IMR-90 (cell line): ENCODE measurements at regions not wholly inside any gene's neighbourhood (a gene's known extent, or its start where the extent isn't known, plus 50 kb on each side); places are given as distances from the start of the nearest gene placed in this dataset.

Experiments used
- ATAC-seq: fragments of 200-7000 bp; cut with Tn5 transposase; 2 replicates; pipeline ENCODE4 v1.9.1; 2020; ENCODE audit warnings: low read depth, mild to moderate bottlenecking, moderate library complexity
- BruUV-seq: library from RNA; stranded (reverse); fragments of 400-500 nt; replicated peaks from 2 replicates; lab custom pipeline; 2021; lab: Mats Ljungman, UMichigan
- CTCF ChIA-PET: fragments of 300-600 bp; formaldehyde crosslinking; extraction: SDS; loops from one replicate; lab custom pipeline; 2021; ENCODE audit warnings: antibody characterized with exemption; lab: Yijun Ruan, JAX
- POLR2A ChIA-PET: fragments of 300-600 bp; sonication (Branson Sonifier 250); formaldehyde crosslinking; loops from one replicate; lab custom pipeline; 2022; ENCODE audit warnings: antibody characterized with exemption; ENCODE audit not compliant: unreplicated experiment; lab: Charles Lee
- DNase-seq: peaks from one replicate; pipeline ENCODE4 v3.0.0; 2013
- H2AFZ ChIP-seq: replicated peaks from 2 replicates; pipeline ENCODE3; 2013; ENCODE audit warnings: low read length, mild to moderate bottlenecking; ENCODE audit not compliant: poor library complexity
- H2AK5ac ChIP-seq: 2 replicates; pipeline ENCODE4 v1.6.1; 2013; ENCODE audit warnings: low read depth, low read length, inconsistent platforms
- H2AK9ac ChIP-seq: replicated peaks from 2 replicates; pipeline ENCODE3; 2013; ENCODE audit warnings: mild to moderate bottlenecking, low read depth, low read length, moderate library complexity; ENCODE audit not compliant: poor library complexity
- H2BK120ac ChIP-seq: 2 replicates; pipeline ENCODE4 v1.6.1; 2013; ENCODE audit warnings: low read depth, low read length, inconsistent platforms
- H2BK15ac ChIP-seq: 3 replicates; pipeline ENCODE4 v1.6.1; 2013; ENCODE audit warnings: low read depth, low read length, inconsistent platforms
- H2BK20ac ChIP-seq: 2 replicates; pipeline ENCODE4 v1.6.1; 2013; ENCODE audit warnings: low read depth, mild to moderate bottlenecking, inconsistent platforms, low read length, moderate library complexity
- H2BK5ac ChIP-seq: 2 replicates; pipeline ENCODE4 v1.6.1; 2013; ENCODE audit warnings: mild to moderate bottlenecking, low read depth, low read length, inconsistent platforms; ENCODE audit not compliant: poor library complexity, severe bottlenecking
- H3K14ac ChIP-seq: replicated peaks from 2 replicates; pipeline ENCODE4 v1.6.1; 2013; ENCODE audit warnings: low read depth, low read length, inconsistent platforms
- H3K18ac ChIP-seq: 2 replicates; pipeline ENCODE4 v1.6.1; 2013; ENCODE audit warnings: low read depth, low read length, control low read depth
- H3K23ac ChIP-seq: 2 replicates; pipeline ENCODE4 v1.6.1; 2013; ENCODE audit warnings: low read depth, low read length, inconsistent platforms
- H3K27ac ChIP-seq: 2 replicates; pipeline ENCODE4 v1.5.1; 2013; ENCODE audit warnings: mild to moderate bottlenecking, control low read depth, low read length; ENCODE audit not compliant: insufficient read depth
- H3K27me3 ChIP-seq: 2 replicates; pipeline ENCODE4 v1.6.1; 2013; ENCODE audit warnings: low read length; ENCODE audit not compliant: control insufficient read depth, insufficient read depth
- H3K36me3 ChIP-seq: 2 replicates; pipeline ENCODE4 v1.6.1; 2013; ENCODE audit warnings: low read length, mixed read lengths; ENCODE audit not compliant: control insufficient read depth, insufficient read depth
- H3K4ac ChIP-seq: 2 replicates; pipeline ENCODE4 v1.6.1; 2013; ENCODE audit warnings: low read depth, low read length, inconsistent platforms
- H3K4me1 ChIP-seq: 2 replicates; pipeline ENCODE4 v1.6.1; 2013; ENCODE audit warnings: low read length, mixed read lengths; ENCODE audit not compliant: control insufficient read depth, insufficient read depth
- H3K4me2 ChIP-seq: 2 replicates; pipeline ENCODE4 v1.6.1; 2013; ENCODE audit warnings: low read depth, mild to moderate bottlenecking, control low read depth, low read length, moderate library complexity
- H3K4me3 ChIP-seq: 2 replicates; pipeline ENCODE4 v1.5.1; 2013; ENCODE audit warnings: low read depth, mild to moderate bottlenecking, control low read depth, low read length, moderate library complexity; ENCODE audit not compliant: insufficient read depth
- H3K56ac ChIP-seq: 2 replicates; pipeline ENCODE4 v1.6.1; 2013; ENCODE audit warnings: low read length, inconsistent platforms; ENCODE audit not compliant: insufficient read depth; ENCODE audit errors: extremely low read depth
- H3K79me1 ChIP-seq, 2 experiments: 2 replicates each; pipeline ENCODE4 v1.6.1; 2013; ENCODE audit warnings: low read length in 2 of 2, inconsistent platforms in 1 of 2, low read depth in 1 of 2
- H3K9ac ChIP-seq: 2 replicates; pipeline ENCODE4 v1.6.1; 2013; ENCODE audit warnings: low read depth, low read length, control low read depth
- H3K9me1 ChIP-seq: 2 replicates; pipeline ENCODE4 v1.6.1; 2013; ENCODE audit warnings: low read length, inconsistent platforms; ENCODE audit not compliant: insufficient read depth
- H3K9me3 ChIP-seq: 2 replicates; pipeline ENCODE4 v1.6.1; 2013; ENCODE audit warnings: low read length; ENCODE audit not compliant: control insufficient read depth, insufficient read depth
- H4K20me1 ChIP-seq: 2 replicates; pipeline ENCODE4 v1.6.1; 2013; ENCODE audit warnings: low read length, inconsistent platforms; ENCODE audit not compliant: insufficient read depth
- H4K5ac ChIP-seq: 2 replicates; pipeline ENCODE4 v1.6.1; 2013; ENCODE audit warnings: mild to moderate bottlenecking, low read depth, low read length, control low read depth
- H4K8ac ChIP-seq, 2 experiments: 2 replicates each; pipeline ENCODE4 v1.6.1; 2013; ENCODE audit warnings: low read depth in 2 of 2, low read length in 2 of 2, control low read depth in 1 of 2, inconsistent platforms in 1 of 2
- H4K91ac ChIP-seq: 2 replicates; pipeline ENCODE4 v1.6.1; 2013; ENCODE audit warnings: low read depth, low read length, inconsistent platforms; ENCODE audit not compliant: insufficient read depth
- FOS ChIP-seq: fragments of 150-350 bp; IDR thresholded peaks from 2 replicates; pipeline ENCODE4 v1.6.1; 2016; ENCODE audit warnings: low read depth, low read length
- MAFK ChIP-seq: IDR thresholded peaks from 2 replicates; pipeline ENCODE4 v1.6.1; 2012; ENCODE audit warnings: low read depth, low read length, improper control_type of control experiment
- MAZ ChIP-seq: IDR thresholded peaks from 2 replicates; pipeline ENCODE4 v1.6.1; 2012; ENCODE audit warnings: low read depth, mild to moderate bottlenecking, low read length, improper control_type of control experiment, moderate library complexity, borderline replicate concordance
- NFE2L2 ChIP-seq: fragments of 150-350 bp; IDR thresholded peaks from 2 replicates; pipeline ENCODE4 v1.6.1; 2016; ENCODE audit warnings: low read depth, mild to moderate bottlenecking, low read length
- RCOR1 ChIP-seq: IDR thresholded peaks from 2 replicates; pipeline ENCODE4 v1.6.1; 2012; ENCODE audit warnings: mild to moderate bottlenecking, low read length, improper control_type of control experiment; ENCODE audit not compliant: insufficient replicate concordance
- RFX5 ChIP-seq: IDR thresholded peaks from 2 replicates; pipeline ENCODE4 v1.8.0; 2012; ENCODE audit warnings: low read depth, mild to moderate bottlenecking, low read length, moderate library complexity
- SMC3 ChIP-seq: fragments of 150-350 bp; IDR thresholded peaks from 2 replicates; pipeline ENCODE4 v1.6.1; 2016; ENCODE audit warnings: low read depth, mild to moderate bottlenecking, antibody characterized with exemption, low read length, moderate library complexity
- USF2 ChIP-seq: fragments of 150-350 bp; IDR thresholded peaks from 2 replicates; pipeline ENCODE4 v1.6.1; 2017; ENCODE audit warnings: mild to moderate bottlenecking, antibody characterized with exemption, low read length, low read depth
- WGBS, 2 experiments: methylation state at CpG; one replicate each; pipeline versions ENCODE4 v1.1.5 to v1.1.7; 2013; ENCODE audit warnings: missing lambda C conversion rate in 2 of 2; ENCODE audit not compliant: insufficient read length in 1 of 2; ENCODE audit errors: extremely low coverage in 2 of 2; 5-methylcytosine and 5-hydroxymethylcytosine counted together
- dilution Hi-C: fragments of 300-500 bp; cut with HindIII; formaldehyde crosslinking; loops from one replicate; pipeline ENCODE4 v1.14.3; 2018; ENCODE audit warnings: low sequenced_read_pairs; ENCODE audit not compliant: unreplicated experiment
- in situ Hi-C: fragments of 300-500 bp; cut with MboI; formaldehyde crosslinking; loops from 3 replicates; pipeline ENCODE4 v1.14.3; 2019; ENCODE audit warnings: low sequenced_read_pairs, inconsistent platforms, mixed read lengths
- intact Hi-C: fragments of 100-400 bp; cut with micrococcal nuclease; formaldehyde crosslinking; loops from 2 replicates; pipeline ENCODE4 v1.10.0; 2022

DNA sequence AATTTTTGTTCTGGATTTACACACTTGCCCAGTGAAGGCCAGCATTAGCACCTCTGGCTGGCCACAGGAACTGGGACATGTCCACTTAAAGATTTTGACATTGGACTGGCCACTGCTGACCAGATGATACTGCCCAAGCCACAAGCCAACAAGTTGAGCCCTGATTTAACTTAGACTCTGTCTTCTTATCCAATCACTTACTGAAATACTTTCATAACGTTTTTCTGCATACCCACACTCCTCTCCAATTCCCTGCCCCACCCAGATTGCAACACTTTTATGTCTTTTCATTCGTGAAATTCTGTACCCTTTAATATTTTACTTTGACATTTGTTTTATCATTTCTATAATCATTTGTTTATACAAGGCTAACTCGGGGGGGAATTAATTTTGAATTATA, 170.3 kb upstream of the TAB2 start:
- no peak overlapping the region for H3K4me2 ChIP-seq
- H3K23ac ChIP-seq = no peak overlapping the region
- peaks cover 2% of the 10 kb centered on the region; the same call in 1 of the 2 replicates for H3K4me1 ChIP-seq
- no peak overlapping the region for H2BK120ac ChIP-seq
- H3K36me3 ChIP-seq = no peaks in the 10 kb centered on the region
- H3K79me1 ChIP-seq = no peaks in the 10 kb centered on the region
- H2BK15ac ChIP-seq = no peak overlapping the region
- H2BK5ac ChIP-seq = no peak overlapping the region
- H3K4ac ChIP-seq = no peak overlapping the region
- H3K14ac ChIP-seq = no peak overlapping the region
- no peak overlapping the region for H4K8ac ChIP-seq
- H4K5ac ChIP-seq = no peak overlapping the region
- in situ Hi-C loops (no loop called here), intact Hi-C loops (no loop called here), dilution Hi-C loops (no loop called here)
- ATAC-seq = no peak
- no peak overlapping the region for H3K27ac ChIP-seq
- ChIA-PET CTCF (no interaction called here), POLR2A (no interaction called here)
- H3K18ac ChIP-seq = no peak overlapping the region
- H3K9me3 ChIP-seq = peaks cover 2% of the 10 kb centered on the region; the same call in 1 of the 2 replicates
- H2BK20ac ChIP-seq = no peak overlapping the region
- no peak overlapping the region for H4K91ac ChIP-seq
- H3K27me3 ChIP-seq = peaks cover 21% of the 10 kb centered on the region
- no peak overlapping the region for H3K56ac ChIP-seq
- H3K9me1 ChIP-seq = no peaks in the 10 kb centered on the region
- no peak overlapping the region for H2AK9ac ChIP-seq
- WGBS, 2 experiments = no CpG with 5 or more reads among the region's 3 CpGs
- no peak overlapping the region for H3K9ac ChIP-seq
- DNase-seq = no peak
- BruUV-seq = no TSS peak
- no peak overlapping the region for H2AFZ ChIP-seq
- H4K20me1 ChIP-seq = no peaks in the 10 kb centered on the region
- H3K4me3 ChIP-seq = no peak overlapping the region
- H2AK5ac ChIP-seq = no peak overlapping the region
- TF ChIP-seq NFE2L2 (no peak), FOS (no peak), SMC3 (no peak), MAFK (no peak), RCOR1 (no peak), RFX5 (no peak), MAZ (no peak), USF2 (no peak)
